ENCODE measurements at regions not wholly inside any gene's neighbourhood (a gene's known extent, or its start where the extent isn't known, plus 50 kb on each side); places are given as distances from the start of the nearest gene placed in this dataset.

DNA sequence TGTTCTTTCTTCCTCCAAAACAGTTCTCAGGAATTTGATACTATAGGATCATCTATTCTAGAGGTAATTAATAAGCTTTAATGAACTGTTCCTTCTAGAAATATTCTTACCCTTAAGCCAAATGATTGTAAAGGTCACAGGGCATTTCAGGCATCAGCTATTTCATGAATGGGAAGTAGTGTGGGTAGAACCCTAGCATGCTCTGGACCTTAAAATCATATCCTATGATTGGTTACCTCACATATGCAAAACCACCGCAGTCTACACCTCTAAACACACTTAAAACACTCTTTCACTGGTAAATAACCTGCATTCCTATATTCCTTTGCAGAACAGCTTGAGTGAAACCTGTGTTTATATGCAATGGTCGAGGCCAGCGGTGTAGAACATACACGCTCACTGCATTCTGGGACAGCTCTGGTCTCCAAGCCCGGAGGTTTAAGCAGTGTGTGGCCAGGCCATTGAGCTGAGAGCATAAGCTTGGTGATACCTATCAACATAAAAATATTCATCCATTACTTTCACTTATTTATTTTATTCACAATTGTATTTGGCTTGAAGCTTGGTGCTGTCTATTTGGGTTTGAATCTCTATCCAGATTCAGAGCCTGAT, 87.7 kb upstream of the RASGRP1 start (continued):
- TF ChIP-seq, protein P1, sequence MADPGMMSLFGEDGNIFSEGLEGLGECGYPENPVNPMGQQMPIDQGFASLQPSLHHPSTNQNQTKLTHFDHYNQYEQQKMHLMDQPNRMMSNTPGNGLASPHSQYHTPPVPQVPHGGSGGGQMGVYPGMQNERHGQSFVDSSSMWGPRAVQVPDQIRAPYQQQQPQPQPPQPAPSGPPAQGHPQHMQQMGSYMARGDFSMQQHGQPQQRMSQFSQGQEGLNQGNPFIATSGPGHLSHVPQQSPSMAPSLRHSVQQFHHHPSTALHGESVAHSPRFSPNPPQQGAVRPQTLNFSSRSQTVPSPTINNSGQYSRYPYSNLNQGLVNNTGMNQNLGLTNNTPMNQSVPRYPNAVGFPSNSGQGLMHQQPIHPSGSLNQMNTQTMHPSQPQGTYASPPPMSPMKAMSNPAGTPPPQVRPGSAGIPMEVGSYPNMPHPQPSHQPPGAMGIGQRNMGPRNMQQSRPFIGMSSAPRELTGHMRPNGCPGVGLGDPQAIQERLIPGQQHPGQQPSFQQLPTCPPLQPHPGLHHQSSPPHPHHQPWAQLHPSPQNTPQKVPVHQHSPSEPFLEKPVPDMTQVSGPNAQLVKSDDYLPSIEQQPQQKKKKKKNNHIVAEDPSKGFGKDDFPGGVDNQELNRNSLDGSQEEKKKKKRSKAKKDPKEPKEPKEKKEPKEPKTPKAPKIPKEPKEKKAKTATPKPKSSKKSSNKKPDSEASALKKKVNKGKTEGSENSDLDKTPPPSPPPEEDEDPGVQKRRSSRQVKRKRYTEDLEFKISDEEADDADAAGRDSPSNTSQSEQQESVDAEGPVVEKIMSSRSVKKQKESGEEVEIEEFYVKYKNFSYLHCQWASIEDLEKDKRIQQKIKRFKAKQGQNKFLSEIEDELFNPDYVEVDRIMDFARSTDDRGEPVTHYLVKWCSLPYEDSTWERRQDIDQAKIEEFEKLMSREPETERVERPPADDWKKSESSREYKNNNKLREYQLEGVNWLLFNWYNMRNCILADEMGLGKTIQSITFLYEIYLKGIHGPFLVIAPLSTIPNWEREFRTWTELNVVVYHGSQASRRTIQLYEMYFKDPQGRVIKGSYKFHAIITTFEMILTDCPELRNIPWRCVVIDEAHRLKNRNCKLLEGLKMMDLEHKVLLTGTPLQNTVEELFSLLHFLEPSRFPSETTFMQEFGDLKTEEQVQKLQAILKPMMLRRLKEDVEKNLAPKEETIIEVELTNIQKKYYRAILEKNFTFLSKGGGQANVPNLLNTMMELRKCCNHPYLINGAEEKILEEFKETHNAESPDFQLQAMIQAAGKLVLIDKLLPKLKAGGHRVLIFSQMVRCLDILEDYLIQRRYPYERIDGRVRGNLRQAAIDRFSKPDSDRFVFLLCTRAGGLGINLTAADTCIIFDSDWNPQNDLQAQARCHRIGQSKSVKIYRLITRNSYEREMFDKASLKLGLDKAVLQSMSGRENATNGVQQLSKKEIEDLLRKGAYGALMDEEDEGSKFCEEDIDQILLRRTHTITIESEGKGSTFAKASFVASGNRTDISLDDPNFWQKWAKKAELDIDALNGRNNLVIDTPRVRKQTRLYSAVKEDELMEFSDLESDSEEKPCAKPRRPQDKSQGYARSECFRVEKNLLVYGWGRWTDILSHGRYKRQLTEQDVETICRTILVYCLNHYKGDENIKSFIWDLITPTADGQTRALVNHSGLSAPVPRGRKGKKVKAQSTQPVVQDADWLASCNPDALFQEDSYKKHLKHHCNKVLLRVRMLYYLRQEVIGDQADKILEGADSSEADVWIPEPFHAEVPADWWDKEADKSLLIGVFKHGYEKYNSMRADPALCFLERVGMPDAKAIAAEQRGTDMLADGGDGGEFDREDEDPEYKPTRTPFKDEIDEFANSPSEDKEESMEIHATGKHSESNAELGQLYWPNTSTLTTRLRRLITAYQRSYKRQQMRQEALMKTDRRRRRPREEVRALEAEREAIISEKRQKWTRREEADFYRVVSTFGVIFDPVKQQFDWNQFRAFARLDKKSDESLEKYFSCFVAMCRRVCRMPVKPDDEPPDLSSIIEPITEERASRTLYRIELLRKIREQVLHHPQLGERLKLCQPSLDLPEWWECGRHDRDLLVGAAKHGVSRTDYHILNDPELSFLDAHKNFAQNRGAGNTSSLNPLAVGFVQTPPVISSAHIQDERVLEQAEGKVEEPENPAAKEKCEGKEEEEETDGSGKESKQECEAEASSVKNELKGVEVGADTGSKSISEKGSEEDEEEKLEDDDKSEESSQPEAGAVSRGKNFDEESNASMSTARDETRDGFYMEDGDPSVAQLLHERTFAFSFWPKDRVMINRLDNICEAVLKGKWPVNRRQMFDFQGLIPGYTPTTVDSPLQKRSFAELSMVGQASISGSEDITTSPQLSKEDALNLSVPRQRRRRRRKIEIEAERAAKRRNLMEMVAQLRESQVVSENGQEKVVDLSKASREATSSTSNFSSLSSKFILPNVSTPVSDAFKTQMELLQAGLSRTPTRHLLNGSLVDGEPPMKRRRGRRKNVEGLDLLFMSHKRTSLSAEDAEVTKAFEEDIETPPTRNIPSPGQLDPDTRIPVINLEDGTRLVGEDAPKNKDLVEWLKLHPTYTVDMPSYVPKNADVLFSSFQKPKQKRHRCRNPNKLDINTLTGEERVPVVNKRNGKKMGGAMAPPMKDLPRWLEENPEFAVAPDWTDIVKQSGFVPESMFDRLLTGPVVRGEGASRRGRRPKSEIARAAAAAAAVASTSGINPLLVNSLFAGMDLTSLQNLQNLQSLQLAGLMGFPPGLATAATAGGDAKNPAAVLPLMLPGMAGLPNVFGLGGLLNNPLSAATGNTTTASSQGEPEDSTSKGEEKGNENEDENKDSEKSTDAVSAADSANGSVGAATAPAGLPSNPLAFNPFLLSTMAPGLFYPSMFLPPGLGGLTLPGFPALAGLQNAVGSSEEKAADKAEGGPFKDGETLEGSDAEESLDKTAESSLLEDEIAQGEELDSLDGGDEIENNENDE (IDR thresholded peaks at IDR 0.05; ENCODE audit: insufficient replicate concordance, low read length), result no peak
- TF ChIP-seq RNF2 (IDR thresholded peaks at IDR 0.05; ENCODE audit: borderline replicate concordance, low read depth, low read length, missing control alignments, poor library complexity, severe bottlenecking), result no peak
- TF ChIP-seq SP4 (IDR thresholded peaks at IDR 0.05; ENCODE audit: low read length), result no peak
- TF ChIP-seq MAFK (IDR thresholded peaks at IDR 0.05; ENCODE audit: low read depth, low read length), result no peak
- no peak for TF ChIP-seq ASH2L (IDR thresholded peaks at IDR 0.05; ENCODE audit: low read length)
- TF ChIP-seq, protein P2, sequence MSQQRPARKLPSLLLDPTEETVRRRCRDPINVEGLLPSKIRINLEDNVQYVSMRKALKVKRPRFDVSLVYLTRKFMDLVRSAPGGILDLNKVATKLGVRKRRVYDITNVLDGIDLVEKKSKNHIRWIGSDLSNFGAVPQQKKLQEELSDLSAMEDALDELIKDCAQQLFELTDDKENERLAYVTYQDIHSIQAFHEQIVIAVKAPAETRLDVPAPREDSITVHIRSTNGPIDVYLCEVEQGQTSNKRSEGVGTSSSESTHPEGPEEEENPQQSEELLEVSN (IDR thresholded peaks at IDR 0.05), result no peak
- TF ChIP-seq ZNF274 (IDR thresholded peaks at IDR 0.05; ENCODE audit: borderline replicate concordance, extremely low read depth, low read length), result no peak
- TF ChIP-seq, protein P3, sequence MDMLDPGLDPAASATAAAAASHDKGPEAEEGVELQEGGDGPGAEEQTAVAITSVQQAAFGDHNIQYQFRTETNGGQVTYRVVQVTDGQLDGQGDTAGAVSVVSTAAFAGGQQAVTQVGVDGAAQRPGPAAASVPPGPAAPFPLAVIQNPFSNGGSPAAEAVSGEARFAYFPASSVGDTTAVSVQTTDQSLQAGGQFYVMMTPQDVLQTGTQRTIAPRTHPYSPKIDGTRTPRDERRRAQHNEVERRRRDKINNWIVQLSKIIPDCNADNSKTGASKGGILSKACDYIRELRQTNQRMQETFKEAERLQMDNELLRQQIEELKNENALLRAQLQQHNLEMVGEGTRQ (IDR thresholded peaks at IDR 0.05; ENCODE audit: low read length), result no peak
- no peak for TF ChIP-seq SIN3A (conservative IDR thresholded peaks at IDR 0.05 in 1 of 2, IDR thresholded peaks at IDR 0.05 in 1 of 2; ENCODE audit: low read depth in 1 of 2, low read length in 2 of 2)
